Sigmoid colon (tissue), 3 donors: ENCODE measurements at regions not wholly inside any gene's neighbourhood (a gene's known extent, or its start where the extent isn't known, plus 50 kb on each side); places are given as distances from the start of the nearest gene placed in this dataset.

Experiments
- CTCF ChIP-seq, 4 experiments: fragments of 450-650 bp in 3 of 4; fragments of 200-600 bp in 1 of 4; IDR thresholded peaks; one replicate each; pipeline ENCODE4 v1.5.1; 2016 to 2019; ENCODE audit warnings: antibody characterized with exemption in 4 of 4, mild to moderate bottlenecking in 3 of 4, moderate library complexity in 2 of 4
- POLR2A ChIP-seq, 2 donors: fragments of 450-650 bp; IDR thresholded peaks; one replicate each; pipeline ENCODE4 v1.6.1; 2016; ENCODE audit warnings: antibody characterized with exemption in 2 of 2, mild to moderate bottlenecking in 2 of 2, moderate library complexity in 2 of 2

- no peak for TF ChIP-seq CTCF (IDR thresholded peaks at IDR 0.05)
- TF ChIP-seq POLR2A (IDR thresholded peaks at IDR 0.05) = no peak
Measured at GRCh38 chr1:10935246-10935645, 77.2 kb upstream of the TARDBP start.
